ENCODE measurements at regions not wholly inside any gene's neighbourhood (a gene's known extent, or its start where the extent isn't known, plus 50 kb on each side); places are given as distances from the start of the nearest gene placed in this dataset.
"Not testable (repeated sequence)": the region's sequence is repeated elsewhere in the genome, so short reads cannot be mapped to it uniquely, and the experiment has no call there.

DNA sequence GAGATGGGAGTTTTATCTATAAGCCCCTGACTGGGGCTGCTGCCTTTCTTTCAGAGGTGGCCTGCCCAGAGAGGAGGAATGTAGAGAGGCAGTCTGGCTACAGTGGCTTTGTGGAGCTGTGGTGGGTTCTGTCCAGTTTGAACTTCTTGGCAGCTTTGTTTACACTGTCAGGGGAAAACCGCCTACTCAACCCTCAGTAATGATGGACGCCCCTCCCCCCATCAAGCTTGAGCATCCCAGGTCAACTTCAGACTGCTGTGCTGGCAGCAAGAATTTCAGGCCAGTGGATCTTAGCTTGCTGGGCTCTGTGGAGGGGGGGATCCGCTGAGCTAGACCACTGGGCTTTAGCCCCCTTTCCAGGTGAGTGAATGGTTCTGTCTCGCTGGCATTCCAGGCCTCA lies 51.6 kb upstream of the THUMPD2 start:
- not testable (repeated sequence) for DNase-seq (ENCODE audit: low read depth in 2 of 2)
